ENCODE measurements at regions not wholly inside any gene's neighbourhood (a gene's known extent, or its start where the extent isn't known, plus 50 kb on each side); places are given as distances from the start of the nearest gene placed in this dataset.

- H3K9me3 Mint-ChIP-seq (ENCODE audit: unreplicated experiment), result no peaks in the 10 kb centered on the region
- H3K36me3 Mint-ChIP-seq (ENCODE audit: insufficient read depth, unreplicated experiment), result no peaks in the 10 kb centered on the region
- POLR2A ChIA-PET, result no interaction called here
- H3K4me1 Mint-ChIP-seq (ENCODE audit: low read depth, unreplicated experiment), result no peaks in the 10 kb centered on the region
- H3K27me3 ChIP-seq (replicated peaks; ENCODE audit: control insufficient read depth, insufficient read depth, low read length), result no peaks in the 10 kb centered on the region
- no peaks in the 10 kb centered on the region for H3K27me3 Mint-ChIP-seq (ENCODE audit: insufficient read depth, unreplicated experiment)
- no peak for TF ChIP-seq CTCF (IDR thresholded peaks at IDR 0.05; ENCODE audit: insufficient read depth in 1 of 2, low read depth in 1 of 2, low read length in 1 of 2, severe bottlenecking in 1 of 2, unreplicated experiment in 1 of 2)
- no peak overlapping the region for H3K4me3 Mint-ChIP-seq (ENCODE audit: unreplicated experiment)
- no TSS peak for BruUV-seq (replicated peaks)
- H3K9me3 ChIP-seq, result no peaks in the 10 kb centered on the region
- H3K4me3 ChIP-seq (ENCODE audit: low read depth, low read length), result no peak overlapping the region
- intact Hi-C loops (cut with micrococcal nuclease; ENCODE audit: unreplicated experiment), result no loop called here
- no peak for DNase-seq
- no peak overlapping the region for H3K27ac Mint-ChIP-seq (ENCODE audit: unreplicated experiment)
- CTCF ChIA-PET, result no interaction called here
- H3K36me3 ChIP-seq (ENCODE audit: control insufficient read depth, insufficient read depth, low read length), result no peaks in the 10 kb centered on the region
- H3K4me1 ChIP-seq, result no peaks in the 10 kb centered on the region
Observed at GRCh38 chr7:118877187-118877586, 652.7 kb downstream of the ANKRD7 start.

DNA sequence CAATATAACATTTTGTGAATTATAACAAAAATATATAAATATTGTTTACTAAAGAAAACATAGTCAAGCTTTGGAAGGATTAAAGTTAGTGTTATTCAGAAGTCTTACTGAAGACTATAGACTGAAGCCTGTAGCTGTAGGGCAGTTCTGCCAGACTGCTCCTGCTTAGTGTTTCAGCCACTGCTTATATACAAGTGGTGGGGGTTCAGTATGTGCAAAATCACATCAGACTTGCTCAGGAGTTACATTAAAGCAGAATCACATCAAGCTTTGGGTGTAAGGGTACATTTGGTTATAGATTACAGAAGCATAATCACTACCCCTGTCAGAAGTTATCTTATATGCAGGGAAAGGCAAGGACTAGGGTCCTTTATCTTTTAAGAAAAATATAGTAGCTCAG is 653.8 kb downstream of the ANKRD7 start:
- H3K27me3 Mint-ChIP-seq (ENCODE audit: insufficient read depth, unreplicated experiment), result no peaks in the 10 kb centered on the region
- CTCF ChIA-PET, result no interaction called here

GRCh38 chr7:118898284-118898683 is 673.8 kb downstream of the ANKRD7 start:
- Mint-ChIP-seq H3K36me3 (ENCODE audit: insufficient read depth, unreplicated experiment) (no peaks in the 10 kb centered on the region), H3K4me3 (ENCODE audit: unreplicated experiment) (no peak overlapping the region), H3K4me1 (ENCODE audit: low read depth, unreplicated experiment) (no peaks in the 10 kb centered on the region), H3K27ac (ENCODE audit: unreplicated experiment) (no peak overlapping the region), H3K9me3 (ENCODE audit: unreplicated experiment) (no peaks in the 10 kb centered on the region), H3K27me3 (ENCODE audit: insufficient read depth, unreplicated experiment) (no peaks in the 10 kb centered on the region)
- H3K4me1 ChIP-seq, result no peaks in the 10 kb centered on the region
- DNase-seq, result no peak
- no peaks in the 10 kb centered on the region for H3K36me3 ChIP-seq (ENCODE audit: control insufficient read depth, insufficient read depth, low read length)
- ChIA-PET CTCF (no interaction called here), POLR2A (no interaction called here)
- BruUV-seq (replicated peaks), result no TSS peak
- intact Hi-C loops (cut with micrococcal nuclease; ENCODE audit: unreplicated experiment), result no loop called here
- H3K27me3 ChIP-seq (replicated peaks; ENCODE audit: control insufficient read depth, insufficient read depth, low read length), result no peaks in the 10 kb centered on the region
- no peaks in the 10 kb centered on the region for H3K9me3 ChIP-seq
- no peak for TF ChIP-seq CTCF (IDR thresholded peaks at IDR 0.05; ENCODE audit: insufficient read depth in 1 of 2, low read depth in 1 of 2, low read length in 1 of 2, severe bottlenecking in 1 of 2, unreplicated experiment in 1 of 2)
- no peak overlapping the region for H3K4me3 ChIP-seq (ENCODE audit: low read depth, low read length)

More for the DNA sequence above, 653.8 kb downstream of the ANKRD7 start:
- Histone ChIP-seq H3K9me3 (no peaks in the 10 kb centered on the region), H3K27me3 (replicated peaks; ENCODE audit: control insufficient read depth, insufficient read depth, low read length) (no peaks in the 10 kb centered on the region), H3K36me3 (ENCODE audit: control insufficient read depth, insufficient read depth, low read length) (no peaks in the 10 kb centered on the region), H3K4me3 (ENCODE audit: low read depth, low read length) (no peak overlapping the region), H3K4me1 (no peaks in the 10 kb centered on the region)
- POLR2A ChIA-PET, result no interaction called here
- H3K4me3 Mint-ChIP-seq (ENCODE audit: unreplicated experiment), result no peak overlapping the region
- no peaks in the 10 kb centered on the region for H3K36me3 Mint-ChIP-seq (ENCODE audit: insufficient read depth, unreplicated experiment)
- H3K9me3 Mint-ChIP-seq (ENCODE audit: unreplicated experiment), result no peaks in the 10 kb centered on the region
- H3K27ac Mint-ChIP-seq (ENCODE audit: unreplicated experiment), result no peak overlapping the region
- intact Hi-C loops (cut with micrococcal nuclease; ENCODE audit: unreplicated experiment), result no loop called here
- no peak for TF ChIP-seq CTCF (IDR thresholded peaks at IDR 0.05; ENCODE audit: insufficient read depth in 1 of 2, low read depth in 1 of 2, low read length in 1 of 2, severe bottlenecking in 1 of 2, unreplicated experiment in 1 of 2)
- H3K4me1 Mint-ChIP-seq (ENCODE audit: low read depth, unreplicated experiment), result no peaks in the 10 kb centered on the region
- no TSS peak for BruUV-seq (replicated peaks)
- no peak for DNase-seq

Data from Caco-2 (cell line).